GM19372 (cell line): ENCODE measurements at regions not wholly inside any gene's neighbourhood (a gene's known extent, or its start where the extent isn't known, plus 50 kb on each side); places are given as distances from the start of the nearest gene placed in this dataset.
"Not testable (repeated sequence)": the region's sequence is repeated elsewhere in the genome, so short reads cannot be mapped to it uniquely, and the experiment has no call there.

Experiments
- ATAC-seq: cut with Tn5 transposase; IDR thresholded peaks from one replicate; pipeline ENCODE4 v1.9.1; 2021; ENCODE audit warnings: mild to moderate bottlenecking, low read depth, moderate library complexity; ENCODE audit not compliant: unreplicated experiment

DNA sequence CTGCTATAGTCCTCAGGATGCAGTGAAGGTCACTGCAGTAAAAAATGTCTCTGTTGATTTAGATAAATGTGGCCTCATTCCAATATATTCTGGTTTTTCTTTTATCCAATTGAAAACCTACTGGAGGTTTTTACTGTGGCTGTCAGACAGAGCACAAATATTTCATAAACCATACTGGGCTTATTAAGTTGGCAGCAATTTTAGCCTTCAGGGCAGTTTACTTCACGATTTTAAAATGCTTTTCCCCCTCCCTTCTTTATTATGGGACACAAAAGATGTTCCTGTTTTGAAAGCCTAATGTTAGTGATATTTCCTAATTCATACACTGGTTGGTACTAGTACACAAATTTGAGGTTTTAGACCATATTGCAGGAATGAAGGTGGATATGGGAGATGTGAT lies 939.4 kb downstream of the C4orf33 start:
- no peak for ATAC-seq

DNA sequence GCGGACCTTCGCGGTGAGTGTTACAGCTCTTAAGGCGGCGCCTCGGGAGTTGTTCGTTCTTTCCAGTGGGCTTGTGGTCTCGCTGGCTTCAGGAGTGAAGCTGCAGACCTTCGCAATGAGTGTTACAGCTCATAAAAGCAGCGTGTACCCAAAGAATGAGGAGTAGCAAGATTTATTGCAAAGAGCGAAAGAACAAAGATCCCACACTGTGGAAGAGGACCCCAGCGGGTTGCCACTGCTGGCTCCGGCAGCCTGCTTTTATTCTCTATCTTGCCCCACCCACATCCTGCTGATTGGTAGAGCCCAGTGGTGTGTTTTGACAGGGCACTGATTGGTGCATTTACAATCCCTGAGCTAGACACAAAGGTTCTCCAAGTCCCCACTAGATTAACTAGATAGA lies 941.9 kb downstream of the C4orf33 start:
- not testable (repeated sequence) for ATAC-seq

DNA sequence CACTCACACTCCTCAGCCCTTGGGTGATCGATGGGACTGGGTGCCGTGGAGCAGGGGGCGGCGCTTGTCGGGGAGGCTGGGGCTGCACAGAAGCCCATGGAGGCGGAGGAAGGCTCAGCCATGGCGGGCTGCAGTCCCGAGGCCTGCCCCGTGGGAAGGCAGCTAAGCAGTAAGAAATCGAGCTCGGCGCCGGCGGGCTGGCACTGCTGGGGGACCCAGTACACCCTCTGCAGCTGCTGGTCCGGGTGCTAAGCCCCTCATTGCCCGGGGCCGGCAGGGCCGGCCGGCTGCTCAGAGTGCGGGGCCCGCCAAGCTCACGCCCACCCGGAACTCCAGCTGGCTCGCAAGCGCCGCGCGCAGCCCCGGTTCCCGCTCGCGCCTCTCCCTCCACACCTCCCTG lies 942.6 kb downstream of the C4orf33 start:
- ATAC-seq, result not testable (repeated sequence)

DNA sequence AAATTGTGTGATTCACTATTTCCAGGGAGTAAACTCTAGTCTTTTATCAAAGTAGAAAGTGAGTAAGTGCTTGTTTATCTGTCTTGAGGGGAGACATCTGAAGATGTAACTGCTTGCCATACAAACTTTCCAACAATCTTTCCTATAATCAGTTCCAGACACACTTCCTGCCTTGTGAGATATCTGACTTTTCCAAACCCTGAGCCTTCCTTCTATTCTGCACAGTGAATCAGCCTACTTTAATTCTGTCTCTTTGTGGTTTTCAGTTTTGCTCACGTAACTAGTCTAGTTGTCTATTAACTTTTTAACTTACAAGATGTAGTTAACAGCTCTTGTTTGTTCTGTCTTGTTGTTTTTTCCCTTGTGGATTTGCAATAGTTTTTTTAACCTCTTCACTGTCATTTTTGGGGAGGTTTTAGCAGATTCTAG lies 947.8 kb downstream of the C4orf33 start:
- ATAC-seq, result peak; percentile 80

DNA sequence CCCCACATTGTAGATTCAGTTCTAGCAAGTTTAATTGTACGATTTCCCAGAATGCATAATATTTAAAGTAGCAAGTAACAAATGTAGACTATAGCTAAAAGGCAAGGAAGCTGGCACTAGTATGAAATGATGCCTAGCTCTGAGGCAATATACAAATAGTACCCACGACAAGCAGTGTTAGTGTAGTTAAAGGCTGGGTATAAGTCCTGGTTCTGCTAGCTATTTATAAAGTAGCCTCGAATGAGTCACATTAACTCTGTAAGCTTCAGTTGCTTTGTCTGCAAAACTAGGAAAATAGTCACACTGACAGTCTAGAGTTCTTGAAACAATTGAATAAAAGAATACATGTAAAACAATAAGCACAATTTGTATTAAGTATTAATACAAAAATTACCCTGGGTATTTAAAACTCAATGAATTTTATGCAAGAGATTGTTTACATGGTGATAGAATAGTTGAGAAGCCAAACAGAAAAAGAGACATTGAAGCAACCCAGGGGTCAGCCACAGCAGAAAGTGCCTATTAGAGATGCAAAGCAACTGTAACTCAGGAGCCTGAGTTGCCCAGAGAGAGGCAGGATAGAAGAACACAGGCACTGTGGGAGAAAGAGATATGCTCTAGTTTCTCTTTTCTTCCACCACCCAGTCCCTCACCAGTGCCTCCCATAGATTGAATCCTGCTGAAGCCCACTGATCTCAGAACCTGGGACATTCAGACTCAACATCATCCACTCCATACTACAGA lies 949.0 kb downstream of the C4orf33 start:
- no peak for ATAC-seq

DNA sequence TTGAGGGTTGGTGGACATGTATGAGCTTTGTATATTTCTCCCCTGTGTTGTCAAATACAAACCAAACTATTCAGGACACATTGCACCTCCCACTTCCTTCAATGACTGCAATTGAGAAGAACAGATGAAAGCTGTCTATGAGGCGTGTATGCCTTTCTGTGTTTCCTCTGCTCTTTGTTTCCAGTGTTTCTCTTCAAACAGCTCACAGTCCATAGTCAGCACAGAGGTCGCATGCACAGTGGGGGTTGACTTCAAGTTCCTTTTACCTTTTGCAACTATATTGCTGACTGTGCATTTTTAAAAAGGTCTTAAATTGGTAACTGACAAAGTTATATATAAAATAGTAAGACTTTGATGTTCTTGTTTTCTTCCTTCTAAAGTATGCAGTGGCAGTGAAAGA lies 957.8 kb downstream of the C4orf33 start:
- ATAC-seq, result no peak

DNA sequence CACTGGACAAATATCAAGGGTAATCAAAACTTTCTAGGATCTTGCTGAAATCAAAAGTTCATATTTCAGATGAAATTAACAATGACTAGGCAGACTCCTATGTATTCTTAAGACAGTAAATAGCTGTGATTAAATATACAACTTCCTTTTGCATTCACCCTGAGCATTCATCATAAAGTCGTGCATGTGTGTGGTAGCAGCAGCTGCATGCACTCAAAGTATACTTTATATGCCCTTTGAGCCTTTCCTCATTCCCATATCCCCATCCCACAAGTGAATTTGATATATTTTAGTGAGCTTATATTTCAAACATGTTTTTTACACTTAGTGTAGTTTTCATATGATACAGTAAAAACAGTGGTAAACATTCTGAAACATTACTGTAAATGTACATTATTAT lies 959.0 kb downstream of the C4orf33 start:
- no peak for ATAC-seq

DNA sequence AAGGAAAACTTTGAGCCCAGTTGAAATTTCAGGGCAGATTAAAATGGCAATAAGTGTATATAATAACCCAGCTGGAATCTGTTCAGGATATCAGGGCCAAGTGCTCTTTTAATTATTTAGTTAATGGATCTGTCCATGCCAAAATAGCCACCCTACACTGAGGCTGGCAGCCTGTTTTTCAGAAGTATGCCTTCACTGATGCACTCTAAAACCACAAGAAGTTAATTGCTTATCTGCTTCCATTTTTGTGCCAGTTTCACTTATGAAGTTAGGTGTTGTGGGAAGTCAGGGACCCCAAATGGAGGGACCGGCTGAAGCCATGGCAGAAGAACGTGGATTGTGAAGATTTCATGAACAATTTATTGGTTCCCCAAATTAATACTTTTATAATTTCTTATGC lies 960.3 kb downstream of the C4orf33 start:
- no peak for ATAC-seq

DNA sequence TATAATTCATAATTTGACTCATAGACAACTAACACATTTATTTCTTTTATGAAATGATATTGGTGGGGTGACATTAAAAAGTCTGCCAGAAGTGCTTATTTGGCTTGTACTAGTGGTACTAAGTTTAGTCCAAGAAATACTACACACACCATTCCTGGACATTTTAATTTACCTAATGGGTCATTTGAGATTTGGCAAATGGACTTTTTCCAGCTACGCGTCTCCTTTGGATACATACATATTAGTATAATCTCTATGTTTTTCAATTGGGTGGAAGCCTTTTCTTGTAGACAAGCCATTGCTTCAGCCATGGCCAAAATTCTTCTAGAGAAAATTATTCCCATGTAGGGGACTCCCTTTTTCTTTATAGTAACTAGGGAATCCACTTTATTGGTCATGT lies 968.5 kb downstream of the C4orf33 start:
- ATAC-seq, result no peak

DNA sequence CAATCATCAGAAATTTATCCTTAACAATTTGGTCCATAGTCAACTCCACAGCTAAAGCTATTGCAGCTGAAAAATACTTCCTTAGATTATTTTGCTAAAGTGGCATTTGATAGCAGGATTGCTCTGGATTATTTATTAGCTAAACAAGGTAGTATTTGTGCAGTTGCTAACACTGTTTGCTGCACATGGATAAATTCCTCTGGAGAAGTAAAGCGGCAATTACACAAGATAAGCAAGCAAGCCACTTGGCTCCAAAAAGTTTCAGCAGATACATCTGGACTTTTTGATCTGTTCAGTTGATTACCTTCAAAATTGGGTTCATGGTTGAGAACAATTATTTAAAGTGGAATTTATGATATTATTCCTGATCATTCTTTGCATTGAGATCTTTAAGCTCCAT lies 971.5 kb downstream of the C4orf33 start:
- no peak for ATAC-seq

DNA sequence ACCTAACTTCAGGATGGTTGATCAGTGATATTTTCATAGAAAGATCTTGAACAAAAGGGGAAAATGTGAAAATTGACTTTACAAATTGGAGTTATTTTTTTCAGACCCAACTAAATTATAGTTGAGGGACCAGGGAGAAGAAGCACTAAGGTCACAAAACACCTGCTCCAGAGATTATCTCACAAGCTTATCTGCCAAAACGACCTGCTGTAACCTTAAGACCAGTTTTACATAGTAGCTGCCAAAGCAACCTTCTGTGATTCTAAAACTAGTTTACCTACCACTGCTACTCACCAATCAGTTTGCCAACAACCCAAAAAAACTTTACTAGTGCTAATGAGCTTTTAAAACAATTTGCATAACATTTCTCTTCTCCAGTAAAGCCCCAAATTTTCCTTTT lies 972.1 kb downstream of the C4orf33 start:
- ATAC-seq, result no peak

DNA sequence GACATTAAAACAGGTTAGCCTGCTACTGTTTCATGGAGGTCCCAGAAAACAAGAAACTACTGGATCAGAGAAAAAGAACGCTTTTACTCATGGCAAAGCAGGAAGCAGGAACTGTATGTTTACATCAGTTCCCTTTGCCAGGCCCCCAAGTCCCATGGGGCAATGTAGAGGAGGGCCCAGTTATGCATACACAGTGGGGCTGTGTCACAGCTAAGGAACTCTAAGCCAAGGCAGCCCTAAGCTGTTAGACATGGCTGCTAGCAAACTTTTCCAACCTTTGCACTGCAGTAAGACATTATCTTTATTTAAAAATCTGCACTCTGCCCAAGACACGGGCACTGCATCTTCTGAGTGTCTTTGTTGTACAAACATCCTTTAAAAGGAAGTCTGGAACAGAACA lies 975.8 kb downstream of the C4orf33 start:
- ATAC-seq, result no peak

DNA sequence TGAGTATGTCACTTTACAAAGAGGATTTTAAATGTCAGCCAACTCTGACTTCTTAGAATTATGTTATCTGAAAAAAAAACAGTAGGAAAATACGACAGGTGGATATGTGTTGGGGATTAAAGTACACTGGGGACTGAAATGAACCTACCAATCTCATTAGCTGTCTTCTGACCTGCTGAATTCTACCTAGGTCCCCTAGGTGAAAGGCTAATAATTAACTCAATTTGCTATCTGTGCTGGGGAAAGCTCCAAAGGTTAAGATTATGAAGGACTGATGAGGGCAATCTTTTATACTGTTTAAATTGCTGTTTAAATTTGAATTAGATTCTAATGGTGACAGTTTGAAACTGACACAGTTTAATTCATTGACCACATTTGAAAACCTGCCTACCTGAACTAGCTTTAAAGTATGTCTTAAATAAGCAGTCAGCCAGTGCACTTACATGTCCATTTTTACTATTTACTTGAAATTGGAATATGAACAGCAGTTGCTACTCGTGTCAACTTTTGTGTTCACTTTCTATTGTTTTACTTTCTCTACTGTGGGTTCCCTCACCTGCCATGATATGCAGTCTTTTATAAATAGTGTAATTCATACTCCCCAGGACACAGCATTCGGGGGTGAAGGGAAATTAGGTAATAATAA lies 977.3 kb downstream of the C4orf33 start:
- no peak for ATAC-seq

DNA sequence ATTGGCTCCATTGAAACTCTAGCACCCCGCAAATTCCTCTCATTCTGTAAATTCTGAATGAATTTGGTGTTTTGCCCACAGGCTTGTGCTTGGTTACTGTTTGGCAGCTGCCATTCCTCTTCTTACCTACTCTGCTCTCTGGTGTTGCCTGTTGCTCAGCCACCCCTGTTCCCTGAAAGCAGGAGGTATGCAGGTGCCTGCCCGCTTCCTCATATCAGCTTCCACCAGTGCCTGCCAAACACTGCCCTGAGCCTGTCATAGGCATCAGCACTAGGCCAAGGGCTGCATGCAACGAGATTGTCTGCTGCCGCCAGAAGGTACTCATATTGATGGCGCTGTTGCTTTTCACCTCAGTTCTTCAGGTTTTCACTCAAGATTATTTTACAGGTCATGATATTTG lies 978.1 kb downstream of the C4orf33 start:
- no peak for ATAC-seq

DNA sequence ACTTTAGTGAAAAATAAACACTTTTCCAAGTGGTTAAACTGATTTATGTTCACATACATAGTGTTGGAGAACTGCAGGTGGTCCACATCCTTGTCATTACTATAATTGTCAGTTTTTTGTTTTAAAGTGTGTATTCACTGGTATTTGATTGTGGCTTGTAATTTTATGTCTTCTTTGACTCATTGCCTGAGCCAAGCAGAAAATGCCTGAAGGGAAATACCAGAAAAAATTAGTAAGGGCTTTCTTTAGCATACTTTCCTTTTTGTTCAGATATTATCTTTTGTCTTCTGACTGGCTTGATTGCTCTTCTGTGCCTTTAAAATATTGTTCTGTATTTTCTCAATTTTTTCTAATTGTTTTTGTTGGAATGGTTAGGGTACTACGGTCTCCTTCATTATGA lies 981.3 kb downstream of the C4orf33 start:
- ATAC-seq, result no peak

DNA sequence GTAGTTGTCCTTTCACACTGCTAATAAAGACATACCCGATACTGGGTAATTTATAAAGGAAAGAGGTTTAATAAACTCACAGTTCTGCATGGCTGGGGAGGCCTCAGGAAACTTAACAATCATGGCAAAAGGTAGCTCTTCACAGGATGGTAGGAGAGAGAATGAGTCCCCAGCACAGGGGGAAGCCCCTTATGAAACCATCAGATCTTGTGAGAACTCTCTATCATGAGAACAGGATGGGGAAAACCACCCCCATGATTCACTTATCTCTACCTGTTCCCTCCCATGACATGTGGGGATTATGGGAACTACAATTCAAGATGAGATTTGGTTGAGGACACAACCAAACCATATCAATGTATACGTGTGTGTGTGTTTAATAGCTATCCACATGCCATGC lies 983.1 kb downstream of the C4orf33 start:
- not testable (repeated sequence) for ATAC-seq

DNA sequence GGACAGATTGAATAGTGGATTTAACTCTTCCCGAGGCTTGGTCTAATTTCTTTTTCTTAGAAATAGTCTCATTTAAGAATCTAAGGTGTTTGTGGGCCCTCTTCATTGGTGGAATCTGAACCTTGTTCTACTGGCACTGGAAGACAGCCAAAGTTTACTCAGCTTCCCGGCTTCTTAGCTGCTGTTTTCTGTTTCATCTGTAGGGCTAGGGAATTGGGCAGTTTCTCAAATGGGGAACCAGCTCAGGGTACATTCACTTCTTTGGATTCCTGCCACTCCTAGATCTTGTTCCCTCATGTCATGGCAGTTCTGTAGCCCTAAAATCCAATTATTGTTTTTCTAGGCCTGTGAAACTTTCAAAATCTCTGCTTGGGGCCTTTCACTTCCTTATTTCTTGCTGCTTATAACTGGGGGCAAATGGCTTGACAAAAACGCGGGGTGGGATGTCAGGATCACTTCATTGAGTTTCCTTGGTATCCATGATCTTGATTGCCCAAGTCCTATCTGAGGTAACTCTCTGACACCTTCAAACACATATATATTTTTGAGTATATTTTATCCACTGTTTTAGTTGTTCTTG lies 985.0 kb downstream of the C4orf33 start:
- no peak for ATAC-seq

DNA sequence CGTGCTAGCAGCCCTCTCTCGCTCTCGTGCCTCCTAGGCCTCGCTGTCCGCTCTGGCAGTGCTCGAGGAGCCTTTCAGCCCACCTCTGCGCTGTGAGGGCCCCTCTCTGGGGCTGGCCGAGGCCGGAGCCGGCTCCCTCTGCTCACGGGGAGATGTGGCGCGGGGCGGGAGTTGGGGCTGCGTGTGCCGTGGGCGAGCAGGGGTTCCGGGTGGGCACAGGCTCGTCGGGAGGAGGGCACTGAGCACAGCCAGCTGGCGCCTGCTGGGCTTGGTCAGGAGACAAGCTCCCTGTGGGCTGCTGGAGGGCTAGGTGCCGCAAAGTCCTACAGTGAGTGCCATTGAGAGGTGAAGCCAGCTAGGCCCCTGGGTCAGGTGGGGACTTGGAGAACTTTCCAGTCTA lies 994.5 kb downstream of the C4orf33 start:
- ATAC-seq, result no peak

DNA sequence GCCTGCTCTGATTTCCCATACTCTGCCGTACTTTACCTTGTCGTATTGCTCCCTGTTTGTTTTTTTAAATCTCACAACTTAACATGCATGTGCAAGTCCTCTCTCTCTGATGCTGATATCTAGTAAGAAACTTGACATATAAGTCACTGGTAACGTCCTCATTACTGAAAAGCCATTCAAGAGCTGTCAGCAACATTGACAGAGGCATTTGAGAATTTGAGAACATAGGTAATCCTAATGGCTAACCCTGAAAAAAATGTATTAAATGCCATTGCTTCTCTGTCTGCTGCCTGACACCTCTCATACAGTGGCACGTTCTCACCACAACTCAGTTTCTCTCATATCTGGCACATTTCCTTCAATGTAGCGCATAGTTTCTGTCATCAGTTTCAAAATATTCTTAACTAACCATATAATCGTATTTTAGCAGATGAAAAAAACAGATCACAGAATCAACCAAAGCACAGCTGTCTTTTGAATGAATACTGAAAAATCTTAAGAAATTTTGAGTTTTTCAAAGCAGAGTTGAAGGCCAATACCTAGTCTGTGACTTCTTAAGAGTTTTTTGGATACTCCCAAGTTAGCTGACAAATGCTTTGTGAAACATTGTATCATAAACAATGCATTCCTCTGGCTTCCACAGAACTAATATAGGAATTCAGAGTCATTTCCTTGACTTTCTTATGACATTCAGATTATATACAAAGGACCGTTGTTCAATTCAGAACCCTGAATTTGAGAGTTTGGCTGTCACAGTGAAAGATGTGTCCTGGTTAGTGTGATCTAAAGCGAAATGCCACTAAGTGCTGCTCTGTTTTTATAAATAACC lies 996.4 kb downstream of the C4orf33 start:
- no peak for ATAC-seq

DNA sequence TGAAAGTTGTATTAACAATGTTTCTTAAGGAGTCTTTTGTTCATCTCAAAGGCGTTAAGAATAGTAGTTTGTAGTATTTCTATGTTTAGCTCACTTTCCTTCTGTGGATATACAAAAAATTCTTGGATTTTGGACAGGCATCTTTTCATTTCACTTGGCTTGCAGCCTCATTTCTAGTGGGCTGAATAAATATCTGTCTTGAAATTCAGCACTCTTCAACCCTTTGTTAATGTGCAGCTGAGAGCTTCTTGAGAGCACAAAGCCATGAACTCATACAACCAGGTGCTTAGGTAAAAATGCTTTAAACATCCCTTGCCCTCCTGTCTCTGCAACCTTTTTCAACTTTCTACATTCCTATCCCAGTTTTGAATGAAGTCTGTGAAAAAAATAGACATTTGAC lies 1003.2 kb downstream of the C4orf33 start:
- no peak for ATAC-seq

DNA sequence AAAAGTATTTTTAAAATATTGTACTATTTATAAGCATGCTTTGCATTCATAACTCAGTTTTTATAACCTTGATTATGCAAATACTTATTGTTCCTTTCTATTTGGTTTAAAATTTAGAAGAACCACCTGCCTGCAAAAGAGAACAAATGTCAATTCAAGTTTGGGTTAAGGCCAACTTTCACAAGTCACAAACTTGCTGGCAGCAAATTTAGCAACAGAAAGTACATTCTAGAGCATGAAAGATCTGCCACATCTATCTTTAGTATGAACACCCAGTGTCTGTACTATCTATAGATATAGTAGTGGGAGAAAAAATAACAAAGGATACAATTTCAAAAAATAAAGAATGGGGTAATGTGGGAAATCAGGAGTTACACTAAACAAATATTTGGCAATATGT lies 1014.2 kb downstream of the C4orf33 start:
- no peak for ATAC-seq
